HuH-7.5 (cell line): ENCODE measurements at regions not wholly inside any gene's neighbourhood (a gene's known extent, or its start where the extent isn't known, plus 50 kb on each side); places are given as distances from the start of the nearest gene placed in this dataset.

Experiments
- DNase-seq: peaks from one replicate; pipeline ENCODE4 v3.0.0; 2011; ENCODE audit warnings: low spot score

DNA sequence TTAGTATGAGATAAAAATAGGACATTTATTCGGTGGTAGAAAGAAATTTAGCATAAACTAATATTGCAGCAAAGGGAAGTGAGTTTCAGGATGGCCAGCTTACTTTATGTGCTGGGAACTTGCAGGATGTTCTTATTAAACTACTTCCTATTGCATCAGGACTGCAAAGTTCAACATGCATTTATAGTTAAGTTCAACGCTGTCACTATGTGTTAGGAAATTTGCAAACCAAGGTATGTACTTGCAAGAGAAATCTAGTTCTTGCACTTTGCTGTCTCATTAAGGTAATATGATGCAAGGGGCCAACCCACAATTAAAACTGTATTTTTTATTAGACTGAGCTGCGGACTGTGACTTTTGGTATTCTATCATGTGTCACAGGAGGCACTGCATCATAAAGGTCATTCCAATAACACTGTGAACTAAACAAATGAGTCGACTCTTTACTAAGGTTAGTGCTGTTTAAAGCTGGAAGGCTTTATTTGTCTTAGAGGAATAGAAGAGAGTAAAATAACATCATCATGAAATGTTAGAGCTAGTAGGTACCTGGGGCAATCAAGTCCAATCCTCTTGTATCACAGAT lies 1525.7 kb upstream of the TENM3 start:
- no peak for DNase-seq

DNA sequence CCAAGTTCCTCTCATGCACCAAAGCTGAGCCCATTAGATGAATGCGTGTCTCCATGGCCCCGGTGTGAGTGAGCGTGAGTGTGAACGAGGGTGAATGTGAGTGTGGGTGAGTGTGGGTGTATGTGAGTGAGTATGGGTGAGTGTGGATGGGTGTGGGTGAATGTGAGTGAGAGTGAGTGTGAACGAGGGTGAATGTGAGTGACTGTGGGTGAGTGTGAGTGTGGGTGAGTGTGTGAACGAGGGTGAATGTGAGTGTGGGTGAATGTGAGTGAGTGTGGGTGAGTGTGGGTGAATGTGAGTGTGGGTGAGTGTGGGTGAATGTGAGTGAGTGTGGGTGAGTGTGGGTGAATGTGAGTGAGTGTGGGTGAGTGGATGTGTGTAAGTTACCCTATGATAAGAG lies 1521.8 kb upstream of the TENM3 start:
- no peak for DNase-seq

DNA sequence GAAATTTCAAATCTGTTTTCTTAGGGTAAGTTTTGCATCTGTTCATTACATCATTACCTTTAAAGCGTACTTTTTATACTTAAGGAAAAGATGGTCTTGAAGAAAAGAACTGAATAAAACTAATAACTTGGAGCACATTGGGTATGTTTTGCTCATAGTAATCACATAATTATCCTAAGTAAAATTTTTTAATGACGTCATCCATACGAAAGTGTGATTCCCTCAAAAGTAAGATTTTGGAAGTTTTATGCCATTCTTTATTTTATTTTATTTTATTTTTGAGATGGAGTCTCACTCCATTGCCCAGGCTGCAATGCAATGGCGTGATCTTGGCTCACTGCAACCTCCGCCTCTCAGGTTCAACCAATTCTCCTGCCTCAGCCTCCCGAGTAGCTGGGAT lies 1516.6 kb upstream of the TENM3 start:
- no peak for DNase-seq

DNA sequence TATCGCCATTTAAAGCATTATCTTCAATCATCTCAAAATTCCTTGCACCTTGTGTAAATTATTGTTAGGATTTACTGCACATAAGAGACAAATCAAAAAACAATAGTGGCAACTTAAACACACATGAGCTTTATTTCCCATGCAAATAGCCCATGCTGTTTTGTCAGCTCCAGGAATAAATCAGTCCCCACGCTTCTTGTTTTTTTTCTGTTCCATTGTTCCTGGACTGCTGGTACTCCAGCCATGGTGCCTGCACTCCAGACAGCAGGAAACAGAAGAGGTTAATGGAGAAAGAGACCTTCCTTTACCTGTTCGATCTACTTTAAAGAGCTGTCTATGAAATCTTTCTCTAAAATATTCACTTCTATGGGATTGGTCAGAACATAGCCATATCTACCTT lies 1515.7 kb upstream of the TENM3 start:
- DNase-seq: no peak

DNA sequence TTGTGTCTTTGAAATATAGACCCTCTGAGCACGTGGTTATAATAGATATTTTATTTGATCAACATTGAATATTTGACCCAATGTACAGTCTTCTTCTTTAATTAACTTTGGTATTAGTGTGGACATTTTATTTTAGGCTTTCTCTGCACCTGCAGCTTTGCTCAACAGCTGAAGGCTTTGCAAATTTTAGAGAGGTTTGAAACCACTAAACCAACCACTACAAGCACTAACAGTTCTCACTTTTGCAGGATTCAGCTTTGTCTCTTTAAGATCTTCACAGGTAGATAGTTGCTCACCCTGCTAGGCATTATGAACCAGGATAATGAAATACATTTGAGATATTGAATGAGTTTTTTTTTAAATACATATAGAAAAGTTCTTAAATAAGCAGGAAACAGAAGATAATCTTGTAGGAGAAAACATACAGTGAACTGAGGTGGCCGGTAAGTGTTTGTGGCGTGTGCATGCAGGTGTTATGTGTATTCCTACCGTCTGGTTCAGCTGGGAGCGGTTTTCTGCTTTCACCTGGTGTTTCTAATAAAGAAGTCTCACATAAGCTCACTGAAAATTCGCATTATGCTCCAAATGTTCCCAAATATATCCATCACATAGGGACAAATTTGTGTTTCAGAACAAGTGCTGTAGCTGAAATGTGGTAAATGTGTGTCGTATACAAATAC lies 1508.3 kb upstream of the TENM3 start:
- DNase-seq: no peak

DNA sequence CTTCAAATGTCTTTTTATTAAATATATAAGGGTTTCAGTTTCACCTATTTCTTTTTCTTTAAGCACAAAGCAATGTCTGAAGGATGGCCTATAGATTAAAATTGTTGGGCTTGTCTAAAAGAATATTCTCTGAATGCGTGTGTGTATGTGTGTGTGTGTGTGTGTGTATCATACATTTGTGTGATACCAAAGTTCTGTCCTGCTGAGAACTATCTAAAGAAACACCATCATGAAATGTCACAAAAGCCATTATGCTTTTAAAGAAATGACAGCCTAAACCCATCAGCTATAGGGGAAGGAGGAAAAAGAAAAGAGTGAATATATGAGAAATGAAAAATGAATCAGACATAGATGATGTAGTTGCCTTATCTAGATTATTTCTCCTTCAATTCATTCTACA lies 1501.5 kb upstream of the TENM3 start:
- no peak for DNase-seq

DNA sequence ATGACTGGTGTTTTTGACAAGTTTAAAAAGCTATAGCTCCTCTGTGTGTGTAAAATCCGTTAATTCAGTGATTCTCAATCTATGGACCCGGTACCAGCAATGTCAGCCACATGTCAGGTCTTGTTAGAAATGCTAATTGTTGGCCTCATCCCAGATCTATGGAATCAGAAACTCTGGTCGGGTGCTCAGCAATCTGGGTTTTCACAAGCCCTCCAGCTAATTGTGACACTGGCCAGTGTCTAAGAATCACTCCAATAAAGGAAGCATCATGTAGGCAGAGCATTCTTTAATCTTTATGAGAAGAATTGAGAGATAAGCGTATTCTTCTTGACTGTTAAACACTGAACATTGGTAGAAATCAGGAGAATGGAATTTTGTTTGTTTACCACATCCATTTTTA lies 1498.2 kb upstream of the TENM3 start:
- DNase-seq: no peak

DNA sequence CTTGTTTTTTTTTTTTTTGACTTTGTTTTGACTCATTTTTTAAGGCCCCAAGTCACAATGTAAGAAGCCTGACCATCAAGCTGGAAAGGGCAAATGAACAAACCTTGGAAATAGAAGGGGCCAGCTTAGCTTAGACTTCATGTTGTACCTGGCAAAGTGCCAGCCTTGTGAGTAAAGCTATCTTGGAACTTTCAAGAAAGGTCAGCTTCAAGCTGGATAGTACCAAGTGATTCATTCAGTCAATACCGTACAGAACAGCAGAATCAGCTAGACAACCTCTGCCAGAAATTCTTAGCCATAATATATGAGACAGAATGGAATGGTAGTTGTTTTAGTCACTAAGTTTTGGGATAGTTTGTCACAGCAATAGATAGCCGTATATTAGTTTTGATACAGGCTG lies 1492.2 kb upstream of the TENM3 start:
- no peak for DNase-seq

DNA sequence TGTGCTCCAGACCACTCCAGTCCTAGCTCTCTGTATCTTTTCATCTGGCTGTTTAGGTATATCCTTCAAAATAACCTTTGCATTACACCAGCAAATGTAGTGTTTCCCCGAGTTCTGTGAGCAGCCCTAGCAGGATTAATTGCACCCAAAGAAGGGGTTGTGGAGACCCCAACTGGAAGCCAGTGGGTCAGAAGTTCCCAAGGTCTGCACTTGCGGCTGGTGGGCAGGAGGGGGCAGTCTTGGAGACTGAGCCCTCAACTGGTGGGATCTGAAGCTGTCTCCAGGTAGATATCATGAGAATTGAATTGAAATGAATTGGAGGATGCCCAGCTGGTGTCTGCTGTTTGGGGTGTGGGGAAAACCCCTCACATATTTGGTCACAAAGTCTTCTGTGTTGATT lies 1485.3 kb upstream of the TENM3 start:
- DNase-seq: no peak

DNA sequence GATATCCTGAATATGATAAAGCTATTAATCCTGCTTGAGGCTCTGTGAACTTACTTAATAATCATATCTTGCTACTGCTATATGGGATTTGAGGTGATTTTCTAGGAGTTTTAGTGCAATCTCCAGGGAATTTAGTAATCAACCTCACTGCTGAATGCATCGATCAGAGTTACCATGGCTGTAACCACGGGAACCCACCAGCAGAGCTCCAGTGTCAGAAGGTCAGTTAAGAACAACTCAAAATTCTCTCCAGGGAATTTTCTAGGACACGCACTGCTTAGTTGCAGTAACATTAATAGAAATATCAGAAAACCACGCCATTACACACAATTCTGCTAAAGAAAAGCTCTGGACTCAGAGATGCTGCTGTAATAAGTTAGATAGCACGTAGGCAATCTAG lies 1477.2 kb upstream of the TENM3 start:
- DNase-seq: no peak

DNA sequence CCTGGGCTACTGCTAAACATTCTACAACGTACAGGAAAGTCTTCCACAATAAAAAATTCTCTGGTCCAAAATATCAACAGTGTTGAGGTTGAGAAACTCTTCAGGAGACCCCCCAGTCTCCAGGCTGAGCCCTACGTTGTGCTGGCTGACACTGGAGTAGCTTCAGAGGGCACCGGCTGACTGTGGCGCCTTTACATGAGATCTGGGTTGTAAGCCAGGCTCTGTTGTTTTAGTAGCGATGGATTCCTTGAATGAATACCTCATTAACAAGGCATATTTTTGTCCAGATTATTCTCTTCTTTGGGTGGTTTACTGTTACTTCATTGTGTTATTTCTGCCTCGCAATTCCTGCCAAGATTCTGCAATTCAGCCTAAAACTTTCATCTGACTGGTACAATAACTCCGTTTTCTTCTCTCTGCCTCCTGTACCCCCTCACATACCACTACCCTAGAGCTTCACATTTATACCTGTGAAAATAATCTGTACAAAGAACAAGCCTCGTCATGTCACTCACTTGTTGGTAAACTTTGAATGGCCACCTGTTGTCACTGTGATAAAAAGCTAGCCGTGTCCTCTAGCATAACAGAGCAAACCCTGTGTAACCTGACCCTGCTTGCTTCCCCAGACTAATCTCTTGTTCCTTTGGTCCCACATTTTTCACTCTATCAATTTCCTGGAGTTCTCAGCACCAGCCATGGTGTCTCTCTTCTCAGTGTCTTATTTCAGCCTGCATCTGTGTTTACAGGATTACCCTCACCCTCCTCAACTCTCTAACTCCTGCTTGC lies 1476.1 kb upstream of the TENM3 start:
- DNase-seq: no peak

DNA sequence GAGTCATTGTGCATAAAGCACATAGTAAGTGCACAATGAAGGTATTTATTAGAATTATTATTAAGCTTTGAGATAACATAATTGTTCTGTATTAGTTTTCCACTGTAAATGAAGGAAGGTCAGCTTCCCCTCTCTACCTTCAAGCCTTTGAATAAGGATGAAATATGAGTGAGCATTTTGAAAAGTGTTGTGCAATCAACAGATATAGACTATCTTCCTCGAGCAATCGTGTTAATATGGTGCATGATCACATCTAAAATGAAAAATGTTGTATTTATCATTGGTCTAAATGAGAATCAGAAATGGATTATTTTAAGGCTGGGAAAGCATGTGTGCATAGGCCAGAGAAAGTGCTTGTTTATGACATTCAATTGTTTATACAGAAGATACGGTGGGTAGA lies 1474.6 kb upstream of the TENM3 start:
- DNase-seq: no peak

DNA sequence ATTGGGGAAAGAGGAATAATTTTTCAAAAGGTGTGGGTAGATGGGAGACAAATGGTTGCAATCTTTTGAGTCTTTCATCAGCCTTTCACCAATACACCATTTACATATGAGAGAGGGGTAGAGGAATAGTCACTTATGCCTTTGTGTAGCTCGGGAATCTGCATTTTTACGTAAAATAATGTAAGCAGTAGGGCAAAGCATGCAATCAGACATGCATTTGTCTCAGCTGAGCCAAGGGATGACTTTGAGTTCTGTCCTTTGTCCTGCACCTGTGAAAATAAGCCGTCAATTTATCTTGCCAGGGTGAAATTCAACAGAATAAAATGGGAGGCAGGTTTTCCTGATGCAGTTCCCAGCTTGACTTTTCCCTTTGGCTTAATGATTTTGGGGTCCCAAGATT lies 1473.4 kb upstream of the TENM3 start:
- DNase-seq: no peak

DNA sequence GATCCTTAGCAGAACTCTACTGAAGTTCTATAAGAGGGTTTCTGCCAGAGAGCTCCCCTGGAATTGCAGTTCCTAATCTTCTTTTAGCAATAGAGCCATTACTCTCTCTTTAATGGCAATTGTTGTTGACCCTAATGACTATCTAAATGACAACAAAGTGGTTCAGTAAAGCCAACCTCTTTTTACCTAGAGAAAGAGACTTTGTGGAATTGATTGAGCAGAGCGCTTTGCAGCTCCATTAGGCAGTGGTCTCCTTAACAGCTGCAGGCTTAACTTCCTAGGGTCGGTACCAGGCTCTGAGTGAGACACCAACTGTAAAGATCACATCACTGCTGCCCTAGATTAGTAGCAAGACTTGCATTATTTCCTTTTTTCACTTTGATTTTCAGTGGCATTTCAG lies 1472.9 kb upstream of the TENM3 start:
- no peak for DNase-seq

DNA sequence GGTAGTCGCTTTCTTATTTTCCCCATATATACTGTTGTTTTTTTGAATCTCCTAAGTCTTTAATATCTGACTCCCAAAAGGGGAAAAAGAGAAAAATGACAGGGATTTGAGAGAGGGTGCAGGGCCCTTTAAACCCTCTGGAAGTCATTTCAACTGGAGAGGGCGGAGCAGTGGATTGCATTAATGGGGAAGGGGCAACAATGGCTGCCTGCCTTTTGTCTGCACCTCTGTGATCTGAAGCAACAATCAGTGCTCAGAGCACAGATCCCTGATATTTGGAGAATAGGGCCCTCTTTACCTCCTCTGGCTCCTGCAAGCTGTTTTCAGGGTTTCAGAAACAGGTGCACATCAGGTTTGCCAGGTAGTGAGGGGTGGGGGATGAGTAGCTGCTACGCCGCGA lies 1458.3 kb upstream of the TENM3 start:
- no peak for DNase-seq

DNA sequence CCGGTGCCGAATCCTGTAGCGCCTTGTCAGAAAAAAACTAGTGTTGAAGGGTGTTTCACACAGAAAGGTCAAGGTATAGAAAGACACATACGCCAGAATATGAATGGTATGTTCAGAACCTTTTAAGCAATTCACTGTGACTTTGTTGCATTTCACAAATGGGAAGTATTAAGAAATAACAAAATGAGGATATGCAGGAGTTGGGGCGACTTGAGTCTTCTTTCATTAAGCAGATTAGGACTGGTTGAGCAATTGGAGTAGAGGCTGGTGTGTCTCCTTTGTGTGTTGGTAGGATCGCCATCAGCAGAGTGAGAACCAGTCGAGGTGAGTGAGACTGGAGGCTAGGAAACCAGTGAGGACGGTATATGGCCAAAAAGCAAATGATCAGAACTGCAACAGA lies 1454.5 kb upstream of the TENM3 start:
- DNase-seq: no peak

DNA sequence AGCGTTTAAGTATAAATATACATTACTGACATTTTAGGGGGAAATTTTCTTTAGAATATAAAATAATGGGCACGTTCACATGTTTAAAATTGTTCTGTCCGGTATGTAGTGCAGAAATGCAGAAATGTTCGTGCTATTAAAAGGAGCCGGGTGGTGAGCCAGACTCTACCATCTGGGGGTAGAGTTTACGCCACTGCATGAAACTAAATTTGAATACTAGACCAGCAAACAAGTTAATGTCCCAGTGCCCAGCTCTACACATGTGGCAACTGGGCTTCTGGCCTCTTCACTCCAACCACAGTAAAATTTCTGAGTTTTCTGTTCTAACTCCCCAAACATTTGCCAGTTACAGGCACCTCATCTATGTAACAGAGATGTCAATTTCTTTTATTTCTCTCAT lies 1453.3 kb upstream of the TENM3 start:
- DNase-seq: no peak

DNA sequence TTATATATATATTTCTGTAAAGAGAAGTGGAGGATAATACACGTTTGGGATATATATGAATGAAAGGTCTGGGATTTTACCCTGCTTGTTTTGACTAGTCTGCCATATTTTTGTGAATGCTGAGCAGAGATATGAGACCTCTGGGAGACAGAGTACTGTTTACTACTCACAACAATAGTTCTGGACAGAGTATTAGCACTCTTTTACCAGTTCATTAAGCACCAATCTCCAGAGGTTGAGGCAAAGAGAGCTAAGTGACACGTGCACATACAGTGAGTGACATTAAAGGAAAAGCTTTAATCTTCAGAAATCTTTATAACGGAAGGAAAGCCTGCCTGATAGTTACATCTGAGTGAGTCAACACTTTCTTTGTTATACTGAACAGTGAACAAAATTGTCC lies 1452.7 kb upstream of the TENM3 start:
- DNase-seq: no peak

DNA sequence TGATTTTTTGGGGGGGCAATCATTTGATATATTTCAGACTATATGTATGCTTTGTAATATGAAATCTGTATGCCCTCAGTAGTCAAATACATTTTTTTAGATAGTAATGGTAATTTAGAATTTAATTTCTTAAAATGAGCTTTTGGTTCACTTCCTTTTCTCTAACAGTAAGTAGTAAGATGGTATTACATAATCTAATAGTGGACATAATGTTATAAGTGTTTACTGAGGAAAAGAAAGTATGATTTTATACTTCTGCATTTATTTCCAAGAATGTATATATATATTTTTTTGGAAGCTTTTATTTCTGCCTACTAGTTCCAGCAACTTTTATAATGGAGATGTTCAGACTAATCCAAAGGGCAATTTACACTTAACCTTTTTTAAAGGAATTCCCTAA lies 1450.7 kb upstream of the TENM3 start:
- DNase-seq: no peak

DNA sequence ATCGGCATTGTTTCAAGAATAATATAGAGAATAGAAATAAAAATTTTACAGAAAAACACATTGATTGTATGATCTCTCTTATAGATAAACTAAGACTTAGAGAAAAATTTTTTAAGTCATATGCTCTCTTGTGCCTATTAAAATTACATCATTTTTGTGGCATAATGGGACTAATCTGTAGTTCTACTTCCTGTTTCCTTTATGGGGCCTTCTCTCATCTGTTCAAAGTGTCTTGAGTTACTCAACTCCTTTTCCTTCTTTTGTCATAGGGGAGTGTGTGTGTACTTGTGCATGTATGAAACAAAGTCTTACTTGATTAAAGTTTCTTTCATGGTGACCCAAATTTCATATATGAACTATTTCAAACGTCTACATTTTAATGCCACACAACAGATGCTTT lies 1448.9 kb upstream of the TENM3 start:
- no peak for DNase-seq

DNA sequence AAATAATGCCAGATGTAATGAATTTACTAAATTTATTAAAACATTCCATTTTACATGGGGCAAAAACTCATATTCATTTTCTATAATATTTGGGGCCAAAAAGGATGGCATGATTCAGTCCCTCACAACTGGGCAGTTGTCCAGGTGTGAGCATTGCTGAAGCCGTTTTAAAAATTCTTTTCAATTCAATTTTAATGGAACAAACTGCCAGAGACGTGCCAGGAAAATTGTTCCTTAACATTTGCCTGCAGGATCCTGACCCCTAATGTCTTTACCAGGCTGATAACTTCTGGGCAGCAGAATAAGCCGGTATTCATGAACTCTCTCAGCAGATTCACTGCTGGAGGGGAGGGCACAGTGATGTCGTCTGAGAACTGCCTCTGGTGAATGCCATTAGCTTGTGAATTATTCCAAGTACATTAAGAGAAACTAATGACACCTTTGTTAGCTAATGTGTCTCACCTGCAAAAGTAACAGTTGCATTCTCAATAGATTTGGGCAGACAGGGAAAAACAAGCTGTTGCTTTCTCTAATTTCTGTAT lies 1445.1 kb upstream of the TENM3 start:
- DNase-seq: no peak

DNA sequence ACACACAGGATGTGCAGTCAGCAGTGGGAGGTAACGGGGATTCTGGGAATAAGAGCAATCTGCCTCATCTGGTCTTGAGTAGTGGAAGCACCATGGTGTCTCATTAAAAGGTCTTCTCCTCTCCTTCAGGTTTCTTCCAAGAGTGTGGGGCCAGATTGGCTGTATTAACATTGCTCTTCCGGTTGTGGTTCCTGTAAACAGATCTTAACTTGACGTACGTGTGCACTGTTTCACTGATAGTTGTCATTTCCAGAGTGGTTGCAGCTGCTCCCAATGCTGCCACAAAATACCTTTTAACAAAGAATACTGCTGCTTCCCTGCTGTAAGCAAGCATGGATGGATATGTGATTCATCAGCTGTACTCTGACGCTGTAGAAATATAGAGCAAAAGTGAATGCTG lies 1443.4 kb upstream of the TENM3 start:
- no peak for DNase-seq

DNA sequence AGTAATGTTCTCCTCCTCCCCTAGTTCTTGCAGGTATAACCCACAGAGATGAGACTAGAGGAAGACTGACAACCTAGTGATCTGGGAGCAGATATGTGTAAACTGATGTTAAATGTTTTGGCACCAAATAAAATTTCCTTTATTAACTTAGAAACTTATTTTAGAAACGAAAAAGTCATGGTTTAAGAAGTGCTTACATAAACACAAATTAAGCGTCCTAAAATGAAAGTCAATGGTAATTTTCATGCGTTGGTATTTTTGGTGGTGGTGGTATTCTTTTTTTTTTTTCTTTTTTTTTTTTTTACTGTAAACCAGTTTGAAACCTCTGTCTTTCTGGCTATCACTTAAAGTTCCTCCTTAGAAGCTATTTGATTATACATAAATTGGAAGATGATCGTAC lies 1438.1 kb upstream of the TENM3 start:
- DNase-seq: no peak
